ENCODE measurements at regions not wholly inside any gene's neighbourhood (a gene's known extent, or its start where the extent isn't known, plus 50 kb on each side); places are given as distances from the start of the nearest gene placed in this dataset.

DNA sequence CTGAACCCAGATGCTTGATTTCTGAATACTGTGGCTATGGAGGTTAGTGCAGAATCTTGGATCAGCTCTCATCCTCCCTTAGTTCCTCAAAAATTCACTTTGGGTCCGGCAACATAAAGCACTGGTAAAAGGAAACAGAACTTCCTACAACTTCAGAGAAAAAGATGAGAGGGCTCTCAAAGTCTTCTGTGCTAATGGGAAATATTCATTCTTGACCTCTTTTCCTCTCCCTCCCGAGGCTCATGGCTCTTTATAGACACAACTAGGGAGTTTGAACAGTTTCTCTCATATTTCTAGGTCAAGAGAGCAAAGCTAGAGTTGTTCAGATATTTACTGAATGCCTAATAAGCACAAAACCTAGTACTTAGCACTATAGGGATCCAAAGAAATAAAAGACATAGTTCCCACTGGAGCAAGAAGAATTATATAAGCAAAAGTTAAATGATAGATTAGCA, 124.1 kb upstream of the TCF21 start:
- no peak for DNase-seq (ENCODE audit: low read depth)
- TF ChIP-seq, protein P1, sequence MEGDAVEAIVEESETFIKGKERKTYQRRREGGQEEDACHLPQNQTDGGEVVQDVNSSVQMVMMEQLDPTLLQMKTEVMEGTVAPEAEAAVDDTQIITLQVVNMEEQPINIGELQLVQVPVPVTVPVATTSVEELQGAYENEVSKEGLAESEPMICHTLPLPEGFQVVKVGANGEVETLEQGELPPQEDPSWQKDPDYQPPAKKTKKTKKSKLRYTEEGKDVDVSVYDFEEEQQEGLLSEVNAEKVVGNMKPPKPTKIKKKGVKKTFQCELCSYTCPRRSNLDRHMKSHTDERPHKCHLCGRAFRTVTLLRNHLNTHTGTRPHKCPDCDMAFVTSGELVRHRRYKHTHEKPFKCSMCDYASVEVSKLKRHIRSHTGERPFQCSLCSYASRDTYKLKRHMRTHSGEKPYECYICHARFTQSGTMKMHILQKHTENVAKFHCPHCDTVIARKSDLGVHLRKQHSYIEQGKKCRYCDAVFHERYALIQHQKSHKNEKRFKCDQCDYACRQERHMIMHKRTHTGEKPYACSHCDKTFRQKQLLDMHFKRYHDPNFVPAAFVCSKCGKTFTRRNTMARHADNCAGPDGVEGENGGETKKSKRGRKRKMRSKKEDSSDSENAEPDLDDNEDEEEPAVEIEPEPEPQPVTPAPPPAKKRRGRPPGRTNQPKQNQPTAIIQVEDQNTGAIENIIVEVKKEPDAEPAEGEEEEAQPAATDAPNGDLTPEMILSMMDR (IDR thresholded peaks at IDR 0.05; ENCODE audit: control insufficient read depth, insufficient read depth, low read depth, low read length, missing control alignments) = no peak
- no peak overlapping the region for H3K4me3 ChIP-seq (ENCODE audit: control insufficient read depth, low read depth, low read length)

DNA sequence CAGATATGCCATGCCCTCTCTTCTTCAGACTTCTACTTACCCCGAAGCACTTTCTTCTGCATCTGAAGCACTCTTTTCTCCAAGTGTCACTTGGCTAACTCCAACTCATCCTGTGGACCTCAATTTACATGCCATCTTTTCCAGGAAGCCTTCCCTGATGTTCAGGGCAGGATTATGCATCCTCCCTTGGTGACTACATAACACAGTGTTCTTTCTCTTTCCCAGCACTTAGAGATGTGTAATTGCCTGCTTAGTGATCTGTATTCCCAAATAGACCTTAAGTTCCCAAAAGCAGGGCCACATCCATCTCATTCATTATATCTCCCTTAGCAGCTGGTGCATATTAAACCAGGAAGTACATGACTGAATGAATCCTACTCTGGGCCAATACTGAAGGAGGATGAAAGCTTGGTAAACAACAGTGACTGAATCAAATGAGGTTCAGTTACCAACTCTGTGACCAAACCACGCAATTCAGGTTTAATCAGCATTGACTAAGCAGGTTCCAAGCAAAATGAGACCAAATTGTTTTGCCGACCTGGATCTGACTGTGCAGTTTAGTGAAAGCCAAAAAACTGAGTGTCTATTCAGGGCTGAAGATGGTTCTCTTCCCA, 121.4 kb upstream of the TCF21 start:
- H3K4me3 ChIP-seq (ENCODE audit: control insufficient read depth, low read depth, low read length) = no peak overlapping the region
- DNase-seq (ENCODE audit: low read depth) = no peak

DNA sequence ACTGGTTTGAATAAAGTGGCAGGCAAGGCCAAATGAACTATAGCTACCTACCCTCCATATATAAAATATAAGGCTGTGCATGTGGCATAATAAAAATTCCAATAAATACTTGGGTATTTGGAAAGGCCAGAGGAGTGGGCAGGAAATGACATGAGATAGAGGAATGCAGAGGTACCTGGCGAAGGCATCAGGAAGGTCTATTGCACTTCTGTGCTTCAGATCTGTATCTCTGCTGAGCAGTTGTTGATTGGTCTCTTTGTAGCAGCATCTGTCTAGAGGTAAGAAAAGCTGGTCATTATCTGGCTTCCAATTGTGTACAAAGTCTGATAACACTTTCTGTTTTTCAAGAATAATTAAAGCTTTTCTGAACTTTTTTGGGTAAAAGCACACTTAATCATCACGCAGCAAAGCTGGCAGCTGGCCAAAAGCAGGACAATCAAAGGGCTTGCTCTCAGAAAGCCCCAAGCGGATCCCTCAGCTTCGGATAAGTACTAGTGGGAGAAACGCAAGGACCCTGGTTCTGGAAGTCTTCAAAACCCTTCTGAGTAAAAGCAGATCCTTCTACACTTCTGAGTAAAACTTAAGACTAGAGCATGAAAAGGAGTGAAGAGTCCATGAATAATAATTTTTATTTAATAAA, 120.1 kb upstream of the TCF21 start:
- DNase-seq (ENCODE audit: low read depth) = no peak
- no peak overlapping the region for H3K4me3 ChIP-seq (ENCODE audit: control insufficient read depth, low read depth, low read length)
- TF ChIP-seq, protein P1 (IDR thresholded peaks at IDR 0.05; ENCODE audit: control insufficient read depth, insufficient read depth, low read depth, low read length, missing control alignments) = no peak

More for the DNA sequence above, 121.4 kb upstream of the TCF21 start:
- TF ChIP-seq, protein P1 (IDR thresholded peaks at IDR 0.05; ENCODE audit: control insufficient read depth, insufficient read depth, low read depth, low read length, missing control alignments) = no peak

DNA sequence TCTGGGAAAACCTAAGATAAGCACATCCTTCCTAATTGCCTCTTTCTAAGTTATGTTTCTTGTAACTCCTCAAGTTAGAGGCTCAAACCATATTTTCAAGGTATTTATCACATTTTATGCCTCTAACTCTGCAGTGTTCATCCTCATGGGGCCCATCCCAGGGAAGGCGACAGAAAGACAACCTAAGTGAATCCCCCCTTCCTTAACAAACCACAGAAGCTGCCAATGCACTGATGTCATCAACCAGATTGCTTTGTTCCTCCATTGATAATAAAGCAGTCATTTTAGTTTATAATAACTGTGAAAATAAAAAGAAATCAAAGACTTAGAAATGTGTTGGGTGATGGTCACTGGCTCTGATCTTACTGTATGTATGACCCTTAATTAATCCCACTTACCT, 119.5 kb upstream of the TCF21 start:
- no peak overlapping the region for H3K4me3 ChIP-seq (ENCODE audit: control insufficient read depth, low read depth, low read length)
- TF ChIP-seq, protein P1 (IDR thresholded peaks at IDR 0.05; ENCODE audit: control insufficient read depth, insufficient read depth, low read depth, low read length, missing control alignments) = no peak
- DNase-seq (ENCODE audit: low read depth) = no peak

DNA sequence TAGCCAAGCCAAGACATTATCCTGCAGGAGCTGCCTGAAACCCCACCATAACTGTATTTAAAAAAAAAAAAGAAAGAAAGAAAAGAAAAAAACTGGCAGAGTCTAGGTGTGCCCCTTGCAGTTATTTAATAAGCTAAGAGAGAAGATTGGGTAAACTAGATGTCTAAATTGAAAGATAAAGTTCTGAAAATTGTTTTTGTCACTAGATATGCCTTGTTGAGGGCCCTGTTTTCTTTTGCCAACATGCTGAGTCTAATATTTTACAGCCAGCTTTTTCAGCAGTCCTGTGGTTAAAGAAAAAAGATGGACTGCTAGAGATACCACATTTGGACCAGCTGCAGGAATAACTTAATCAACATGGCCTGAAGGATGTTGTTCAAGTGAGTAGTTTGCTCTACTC, 116.3 kb upstream of the TCF21 start:
- no peak overlapping the region for H3K4me3 ChIP-seq (ENCODE audit: control insufficient read depth, low read depth, low read length)
- DNase-seq (ENCODE audit: low read depth) = no peak
- TF ChIP-seq, protein P1 (IDR thresholded peaks at IDR 0.05; ENCODE audit: control insufficient read depth, insufficient read depth, low read depth, low read length, missing control alignments) = no peak

DNA sequence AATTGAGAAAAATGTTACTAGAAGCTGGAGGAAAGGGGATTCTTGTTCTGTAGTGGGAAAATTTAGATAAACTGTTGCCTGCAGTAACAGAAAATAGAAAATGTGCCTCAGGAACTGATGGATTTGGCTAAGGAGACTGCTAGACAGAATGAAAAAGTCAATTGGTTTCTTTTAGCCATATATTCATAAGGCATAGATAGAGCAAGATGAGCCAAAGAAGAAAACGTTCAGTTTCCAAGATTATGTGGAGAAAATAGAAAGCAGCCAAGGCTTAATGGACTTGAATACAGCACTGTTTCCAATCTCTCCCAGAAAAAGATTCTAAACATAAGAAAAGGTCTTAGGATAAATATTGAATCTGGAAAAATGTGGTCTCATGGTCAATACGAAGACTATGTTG, 115.1 kb upstream of the TCF21 start:
- no peak for DNase-seq (ENCODE audit: low read depth)
- TF ChIP-seq, protein P1 (IDR thresholded peaks at IDR 0.05; ENCODE audit: control insufficient read depth, insufficient read depth, low read depth, low read length, missing control alignments) = no peak
- H3K4me3 ChIP-seq (ENCODE audit: control insufficient read depth, low read depth, low read length) = no peak overlapping the region

Data from AG09309 (cell line).